Vagina (tissue), 2 donors: ENCODE measurements at regions not wholly inside any gene's neighbourhood (a gene's known extent, or its start where the extent isn't known, plus 50 kb on each side); places are given as distances from the start of the nearest gene placed in this dataset.

Experiments
- DNase-seq, 2 donors: peaks; one replicate each; pipeline ENCODE4 v3.0.0-alpha.2; 2017; ENCODE audit errors: extremely low spot score in 2 of 2
- H3K27ac ChIP-seq: fragments of 200-600 bp; sonication (generic); one replicate; pipeline ENCODE4 v1.5.1; 2019
- H3K27me3 ChIP-seq: fragments of 200-600 bp; sonication (generic); one replicate; pipeline ENCODE4 v1.5.1; 2019
- H3K36me3 ChIP-seq, 2 donors: fragments of 200-600 bp; sonication (generic); one replicate each; pipeline ENCODE4 v1.5.1; 2017 to 2019
- H3K4me1 ChIP-seq: fragments of 200-600 bp; sonication (generic); one replicate; pipeline ENCODE4 v1.5.1; 2019
- H3K4me3 ChIP-seq, 2 donors: fragments of 200-600 bp; sonication (generic); 1 replicate in 1 of 2; 2 replicates in 1 of 2; pipeline ENCODE4 v1.5.1; 2016 to 2019
- H3K9me3 ChIP-seq: fragments of 200-600 bp; sonication (generic); one replicate; pipeline ENCODE4 v1.5.1; 2019
- POLR2A ChIP-seq, 2 donors: fragments of 450-650 bp; IDR thresholded peaks; one replicate each; pipeline ENCODE4 v1.6.1; 2017; ENCODE audit warnings: antibody characterized with exemption in 2 of 2, mild to moderate bottlenecking in 2 of 2, moderate library complexity in 2 of 2
- POLR2AphosphoS5 ChIP-seq, 2 donors: sonication (generic); formaldehyde crosslinking; IDR thresholded peaks; one replicate each; pipeline ENCODE4 v1.9.0; 2017; ENCODE audit warnings: antibody characterized with exemption in 2 of 2, mild to moderate bottlenecking in 2 of 2, low read depth in 1 of 2; ENCODE audit not compliant: insufficient read depth in 1 of 2
- intact Hi-C: fragments of 100-400 bp; cut with DNase I; formaldehyde crosslinking; loops from one replicate; pipeline ENCODE4 v1.15.1; 2023
- TF ChIP-seq, protein P1 (sequence below), 3 experiments: fragments of 450-650 bp in 2 of 3; fragments of 200-600 bp in 1 of 3; sonication (generic) in 1 of 3; IDR thresholded peaks; one replicate each; pipeline ENCODE4 v1.5.1; 2017 to 2019; ENCODE audit warnings: antibody characterized with exemption in 3 of 3, mild to moderate bottlenecking in 2 of 3, moderate library complexity in 2 of 3

DNA sequence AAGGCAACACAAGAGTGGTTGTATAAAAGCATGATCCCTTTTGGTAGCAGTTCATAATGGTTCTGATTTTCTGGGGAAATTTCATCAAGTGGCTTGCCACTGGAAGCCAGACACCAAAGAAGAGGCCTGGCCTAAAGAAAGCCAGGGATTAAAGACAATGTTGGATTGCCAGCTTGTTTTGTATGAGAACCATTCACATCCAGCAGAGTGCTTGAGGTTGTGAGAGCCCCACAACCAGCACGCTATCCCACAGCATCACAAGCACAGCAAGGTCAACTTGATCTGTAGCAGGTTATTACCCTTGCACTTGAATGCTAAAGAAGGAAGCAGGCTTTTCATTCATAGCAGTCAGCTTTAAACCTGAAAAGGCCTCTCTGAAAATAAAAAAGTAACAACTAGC is 399.8 kb downstream of the PLPP3 start:
- Histone ChIP-seq H3K9me3 (no peaks in the 10 kb centered on the region), H3K27ac (no peak overlapping the region), H3K4me1 (peaks cover 4% of the 10 kb centered on the region), H3K4me3 (no peak overlapping the region), H3K36me3 (no peaks in the 10 kb centered on the region), H3K27me3 (no peaks in the 10 kb centered on the region)
- TF ChIP-seq POLR2A (IDR thresholded peaks at IDR 0.05) (no peak), POLR2AphosphoS5 (IDR thresholded peaks at IDR 0.05; ENCODE audit: insufficient read depth in 1 of 2, low read depth in 1 of 2) (no peak)
- TF ChIP-seq, protein P1, sequence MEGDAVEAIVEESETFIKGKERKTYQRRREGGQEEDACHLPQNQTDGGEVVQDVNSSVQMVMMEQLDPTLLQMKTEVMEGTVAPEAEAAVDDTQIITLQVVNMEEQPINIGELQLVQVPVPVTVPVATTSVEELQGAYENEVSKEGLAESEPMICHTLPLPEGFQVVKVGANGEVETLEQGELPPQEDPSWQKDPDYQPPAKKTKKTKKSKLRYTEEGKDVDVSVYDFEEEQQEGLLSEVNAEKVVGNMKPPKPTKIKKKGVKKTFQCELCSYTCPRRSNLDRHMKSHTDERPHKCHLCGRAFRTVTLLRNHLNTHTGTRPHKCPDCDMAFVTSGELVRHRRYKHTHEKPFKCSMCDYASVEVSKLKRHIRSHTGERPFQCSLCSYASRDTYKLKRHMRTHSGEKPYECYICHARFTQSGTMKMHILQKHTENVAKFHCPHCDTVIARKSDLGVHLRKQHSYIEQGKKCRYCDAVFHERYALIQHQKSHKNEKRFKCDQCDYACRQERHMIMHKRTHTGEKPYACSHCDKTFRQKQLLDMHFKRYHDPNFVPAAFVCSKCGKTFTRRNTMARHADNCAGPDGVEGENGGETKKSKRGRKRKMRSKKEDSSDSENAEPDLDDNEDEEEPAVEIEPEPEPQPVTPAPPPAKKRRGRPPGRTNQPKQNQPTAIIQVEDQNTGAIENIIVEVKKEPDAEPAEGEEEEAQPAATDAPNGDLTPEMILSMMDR (IDR thresholded peaks at IDR 0.05), result no peak
- intact Hi-C loops, result no loop called here
- no peak for DNase-seq

DNA sequence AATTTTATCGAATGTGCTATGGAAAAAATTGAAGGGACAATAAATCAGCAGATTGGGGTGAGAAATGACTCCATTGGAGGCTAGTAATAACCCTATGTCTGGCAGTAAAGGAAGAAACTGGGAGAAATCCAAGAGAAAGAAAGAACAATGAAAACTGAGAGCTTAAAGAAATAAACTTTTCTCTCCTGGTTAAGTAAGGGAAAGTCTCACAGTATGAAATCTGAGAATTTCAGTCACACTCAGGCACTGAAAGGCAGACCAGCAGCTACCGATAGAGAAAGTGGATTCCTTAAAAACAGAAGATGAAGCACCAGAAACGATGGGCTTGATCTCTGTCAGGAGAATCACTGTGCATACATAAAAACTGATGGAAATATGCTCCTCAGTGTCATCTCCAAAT is 404.2 kb downstream of the PLPP3 start:
- Histone ChIP-seq H3K27ac (no peak overlapping the region), H3K4me3 (no peak overlapping the region), H3K27me3 (no peaks in the 10 kb centered on the region), H3K9me3 (no peaks in the 10 kb centered on the region), H3K4me1 (peaks cover 4% of the 10 kb centered on the region), H3K36me3 (no peaks in the 10 kb centered on the region)
- TF ChIP-seq, protein P1 (IDR thresholded peaks at IDR 0.05), result no peak
- TF ChIP-seq POLR2A (IDR thresholded peaks at IDR 0.05) (no peak), POLR2AphosphoS5 (IDR thresholded peaks at IDR 0.05; ENCODE audit: insufficient read depth in 1 of 2, low read depth in 1 of 2) (no peak)
- intact Hi-C loops, result no loop called here
- DNase-seq, result no peak

DNA sequence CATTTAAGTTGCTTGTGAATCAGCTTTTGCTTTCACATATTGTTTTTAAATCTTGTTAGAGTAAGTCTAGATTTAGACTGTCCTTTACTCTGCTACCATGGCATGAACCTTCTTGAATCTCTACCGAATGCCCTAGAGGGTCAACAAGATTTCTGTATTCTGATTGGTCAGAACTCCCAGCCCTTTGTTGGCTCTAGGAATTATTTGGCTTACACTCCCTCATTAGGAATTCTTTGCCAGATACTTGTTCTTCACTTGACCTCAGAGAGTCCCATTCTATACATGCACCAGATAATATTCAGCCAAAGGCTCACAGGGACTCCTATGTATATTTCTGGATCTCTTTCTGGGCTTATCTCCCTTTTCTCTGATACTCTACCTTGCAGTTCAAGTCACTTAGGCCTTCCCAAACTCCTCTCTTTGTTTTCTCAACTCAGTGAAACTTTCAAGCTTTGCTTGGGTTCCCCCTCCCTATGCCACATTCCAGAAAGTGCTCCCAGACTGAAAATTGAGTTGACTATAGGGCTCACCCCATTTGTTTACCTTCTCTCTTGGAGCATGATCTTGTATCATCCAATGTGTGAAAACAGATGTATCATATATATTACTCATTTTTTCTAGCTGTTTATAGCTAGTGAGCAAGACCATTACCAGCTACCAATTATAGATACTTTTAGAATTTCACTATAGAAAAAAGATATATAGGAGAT is 405.0 kb downstream of the PLPP3 start:
- H3K9me3 ChIP-seq, result no peaks in the 10 kb centered on the region
- H3K27ac ChIP-seq, result no peak overlapping the region
- H3K4me3 ChIP-seq, result no peak overlapping the region
- TF ChIP-seq POLR2A (IDR thresholded peaks at IDR 0.05) (no peak), POLR2AphosphoS5 (IDR thresholded peaks at IDR 0.05; ENCODE audit: insufficient read depth in 1 of 2, low read depth in 1 of 2) (no peak)
- TF ChIP-seq, protein P1 (IDR thresholded peaks at IDR 0.05), result no peak
- intact Hi-C loops, result no loop called here
- H3K4me1 ChIP-seq, result no peaks in the 10 kb centered on the region
- H3K27me3 ChIP-seq, result no peaks in the 10 kb centered on the region
- H3K36me3 ChIP-seq, result no peaks in the 10 kb centered on the region
- DNase-seq, result no peak

DNA sequence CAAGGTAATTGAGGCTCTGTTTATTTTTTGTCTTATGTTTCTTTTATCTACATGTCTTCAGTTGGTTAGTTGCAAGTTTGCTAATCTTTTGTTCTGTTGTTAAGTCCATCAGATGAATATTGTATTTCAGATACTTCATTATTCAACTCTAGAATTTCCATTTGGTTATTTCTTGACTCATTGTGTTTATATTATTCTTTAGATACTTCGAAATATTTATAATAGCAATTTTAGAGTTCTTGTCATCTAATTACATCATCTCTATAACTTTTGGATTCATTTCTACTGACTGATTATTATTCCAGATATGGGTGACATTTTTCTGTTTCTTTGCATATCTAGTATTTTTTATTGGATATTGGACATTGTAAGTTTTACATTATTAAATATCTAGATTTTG is 405.6 kb downstream of the PLPP3 start:
- Histone ChIP-seq H3K27ac (no peak overlapping the region), H3K27me3 (no peaks in the 10 kb centered on the region), H3K36me3 (no peaks in the 10 kb centered on the region), H3K4me1 (no peaks in the 10 kb centered on the region), H3K9me3 (no peaks in the 10 kb centered on the region), H3K4me3 (no peak overlapping the region)
- no peak for DNase-seq
- TF ChIP-seq, protein P1 (IDR thresholded peaks at IDR 0.05), result no peak
- no peak for TF ChIP-seq POLR2A (IDR thresholded peaks at IDR 0.05)
- TF ChIP-seq POLR2AphosphoS5 (IDR thresholded peaks at IDR 0.05; ENCODE audit: insufficient read depth in 1 of 2, low read depth in 1 of 2), result no peak
- intact Hi-C loops, result no loop called here

DNA sequence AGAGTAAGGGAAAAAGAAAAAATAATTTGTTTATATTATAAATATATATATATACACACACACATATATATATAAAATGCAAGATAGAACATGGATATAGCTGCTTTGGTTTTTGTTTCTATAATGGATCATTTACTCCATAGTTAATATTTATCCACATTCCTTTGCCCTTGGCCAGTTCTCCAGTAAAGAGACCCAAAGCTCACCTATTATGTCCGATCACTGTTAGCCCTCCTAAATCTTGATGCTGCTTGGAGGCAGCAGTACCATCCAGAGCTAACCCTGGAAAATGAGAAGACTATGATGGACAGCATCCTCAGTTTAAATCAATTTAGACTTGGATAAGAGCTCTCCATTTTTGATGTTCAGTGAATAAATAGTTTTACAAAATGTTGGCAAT is 407.7 kb downstream of the PLPP3 start:
- TF ChIP-seq, protein P1 (IDR thresholded peaks at IDR 0.05), result no peak
- TF ChIP-seq POLR2AphosphoS5 (IDR thresholded peaks at IDR 0.05; ENCODE audit: insufficient read depth in 1 of 2, low read depth in 1 of 2) (no peak), POLR2A (IDR thresholded peaks at IDR 0.05) (no peak)
- Histone ChIP-seq H3K27ac (no peak overlapping the region), H3K9me3 (no peaks in the 10 kb centered on the region), H3K4me3 (no peak overlapping the region), H3K27me3 (no peaks in the 10 kb centered on the region), H3K4me1 (no peaks in the 10 kb centered on the region), H3K36me3 (no peaks in the 10 kb centered on the region)
- DNase-seq, result no peak
- intact Hi-C loops, result no loop called here
